ENCODE measurements at regions not wholly inside any gene's neighbourhood (a gene's known extent, or its start where the extent isn't known, plus 50 kb on each side); places are given as distances from the start of the nearest gene placed in this dataset.
"Not testable (repeated sequence)": the region's sequence is repeated elsewhere in the genome, so short reads cannot be mapped to it uniquely, and the experiment has no call there.

DNA sequence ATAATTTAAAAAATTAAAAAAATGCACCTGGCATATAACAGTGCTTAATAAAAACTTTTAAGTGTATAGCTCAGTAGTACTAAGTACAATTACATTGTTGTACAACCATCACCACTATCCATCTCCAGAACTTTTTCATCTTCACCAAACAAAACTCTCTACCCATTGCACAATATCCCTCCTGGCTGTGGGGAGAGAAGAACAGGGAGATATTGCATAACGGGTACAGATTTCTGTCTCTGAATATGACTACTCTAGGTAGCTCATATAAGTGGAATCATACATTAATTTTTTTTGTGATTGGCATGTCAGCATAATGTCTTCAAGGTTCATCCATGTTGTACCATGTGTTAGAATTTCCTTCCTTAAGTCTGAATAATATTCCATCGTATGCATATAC, 91.0 kb upstream of the PLAAT1 start:
- Histone ChIP-seq H3K36me3 (no peaks in the 10 kb centered on the region), H3K27me3 (ENCODE audit: insufficient read depth, low read depth, severe bottlenecking) (no peaks in the 10 kb centered on the region), H3K9me3 (ENCODE audit: severe bottlenecking) (no peaks in the 10 kb centered on the region), H3K4me3 (ENCODE audit: low read depth, low read length) (no peak overlapping the region), H3K27ac (no peak overlapping the region)
- no peak for DNase-seq
- TF ChIP-seq, protein P1, sequence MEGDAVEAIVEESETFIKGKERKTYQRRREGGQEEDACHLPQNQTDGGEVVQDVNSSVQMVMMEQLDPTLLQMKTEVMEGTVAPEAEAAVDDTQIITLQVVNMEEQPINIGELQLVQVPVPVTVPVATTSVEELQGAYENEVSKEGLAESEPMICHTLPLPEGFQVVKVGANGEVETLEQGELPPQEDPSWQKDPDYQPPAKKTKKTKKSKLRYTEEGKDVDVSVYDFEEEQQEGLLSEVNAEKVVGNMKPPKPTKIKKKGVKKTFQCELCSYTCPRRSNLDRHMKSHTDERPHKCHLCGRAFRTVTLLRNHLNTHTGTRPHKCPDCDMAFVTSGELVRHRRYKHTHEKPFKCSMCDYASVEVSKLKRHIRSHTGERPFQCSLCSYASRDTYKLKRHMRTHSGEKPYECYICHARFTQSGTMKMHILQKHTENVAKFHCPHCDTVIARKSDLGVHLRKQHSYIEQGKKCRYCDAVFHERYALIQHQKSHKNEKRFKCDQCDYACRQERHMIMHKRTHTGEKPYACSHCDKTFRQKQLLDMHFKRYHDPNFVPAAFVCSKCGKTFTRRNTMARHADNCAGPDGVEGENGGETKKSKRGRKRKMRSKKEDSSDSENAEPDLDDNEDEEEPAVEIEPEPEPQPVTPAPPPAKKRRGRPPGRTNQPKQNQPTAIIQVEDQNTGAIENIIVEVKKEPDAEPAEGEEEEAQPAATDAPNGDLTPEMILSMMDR (IDR thresholded peaks at IDR 0.05; ENCODE audit: low read depth, low read length), result no peak

DNA sequence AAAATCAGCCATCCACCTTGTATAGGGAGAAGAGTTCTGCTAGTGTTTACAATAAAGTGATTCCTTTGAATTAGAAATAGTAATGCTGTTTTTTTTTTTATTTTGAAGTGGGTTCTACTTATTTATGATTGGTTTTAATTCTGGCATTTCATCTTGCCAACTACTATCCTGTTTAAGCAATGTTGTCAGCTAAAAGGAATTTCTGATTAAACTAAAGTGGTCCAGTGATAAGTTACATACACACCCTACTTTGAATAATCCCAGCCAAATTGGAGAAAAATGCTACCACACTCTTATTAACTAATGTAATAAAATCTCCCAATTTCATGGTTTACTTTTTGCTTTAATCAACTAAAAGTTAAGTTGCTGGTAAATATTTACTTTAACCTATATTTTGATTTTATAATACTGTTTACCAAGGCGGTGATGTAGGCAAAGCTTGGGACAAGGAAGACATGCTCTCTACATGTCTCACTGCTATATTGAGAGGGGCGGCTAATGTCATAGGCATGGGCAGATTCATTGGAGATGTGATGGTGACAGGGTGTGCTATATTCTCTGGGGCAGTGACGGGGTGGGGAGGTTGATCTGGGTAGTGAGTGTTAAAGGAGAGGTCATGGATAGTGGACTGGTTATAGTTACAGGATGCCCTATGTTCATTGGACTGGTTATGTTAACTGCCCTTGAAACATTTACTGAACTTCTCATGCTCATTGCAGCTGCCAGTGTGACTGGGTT, 85.8 kb upstream of the PLAAT1 start:
- H3K4me3 ChIP-seq (ENCODE audit: low read depth, low read length); H3K9me3 ChIP-seq (ENCODE audit: severe bottlenecking); H3K36me3 ChIP-seq; H3K27me3 ChIP-seq (ENCODE audit: insufficient read depth, low read depth, severe bottlenecking); H3K27ac ChIP-seq; DNase-seq: not testable (repeated sequence)

DNA sequence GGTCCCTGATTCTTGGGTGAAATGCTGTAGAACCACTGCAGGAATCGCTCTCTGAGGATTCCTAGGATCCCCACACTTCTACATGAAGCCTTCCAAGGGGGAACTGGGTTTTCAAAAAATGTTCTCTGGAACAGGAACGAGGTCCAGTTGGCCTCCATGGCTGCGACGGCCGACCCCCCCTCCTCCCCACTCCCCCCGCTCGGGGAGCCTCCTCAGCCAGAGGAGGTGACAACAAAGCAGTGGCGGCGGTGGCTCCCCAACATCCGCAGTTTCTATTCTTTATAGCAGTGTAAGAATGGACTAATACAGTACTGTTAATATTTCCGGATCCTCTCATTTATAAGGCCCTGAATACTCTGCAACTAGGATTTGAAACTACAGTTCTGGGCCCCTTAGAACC, 84.0 kb upstream of the PLAAT1 start:
- H3K36me3 ChIP-seq, result no peaks in the 10 kb centered on the region
- no peak for DNase-seq
- TF ChIP-seq, protein P1 (IDR thresholded peaks at IDR 0.05; ENCODE audit: low read depth, low read length), result no peak
- no peak overlapping the region for H3K4me3 ChIP-seq (ENCODE audit: low read depth, low read length)
- H3K27ac ChIP-seq, result no peak overlapping the region
- H3K27me3 ChIP-seq (ENCODE audit: insufficient read depth, low read depth, severe bottlenecking), result no peaks in the 10 kb centered on the region
- no peaks in the 10 kb centered on the region for H3K9me3 ChIP-seq (ENCODE audit: severe bottlenecking)

DNA sequence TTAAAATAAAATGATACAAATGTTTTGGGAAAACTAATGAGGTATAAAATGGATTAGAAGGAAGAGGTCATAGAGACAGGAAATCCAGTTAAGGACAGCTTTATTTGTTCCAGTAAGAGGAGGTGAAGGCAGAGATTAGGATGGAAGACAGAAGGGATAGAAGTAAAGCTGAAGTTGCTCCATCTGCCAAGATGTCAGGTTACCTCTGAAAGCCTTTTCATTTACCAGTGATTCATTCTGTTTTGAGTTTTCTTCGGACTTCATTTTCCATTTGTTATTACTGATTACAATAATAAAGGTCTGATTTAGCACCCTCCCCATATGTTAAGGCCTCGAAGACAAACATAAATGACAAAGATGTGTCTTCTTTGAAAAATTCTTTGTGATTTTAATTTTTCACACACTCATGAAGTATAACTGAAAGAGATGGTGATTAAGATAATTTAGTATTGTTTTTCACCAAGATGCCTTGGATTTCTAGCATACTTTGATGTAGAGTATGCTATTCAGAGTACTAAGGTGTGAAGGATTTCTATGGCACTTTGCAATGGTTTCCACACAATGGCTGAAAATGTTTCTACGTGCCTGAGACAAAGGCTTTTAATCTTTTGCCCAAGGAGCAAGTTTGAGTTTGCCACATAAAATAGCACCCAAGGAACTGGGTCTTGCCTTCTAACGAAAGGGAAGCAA, 75.4 kb upstream of the PLAAT1 start:
- no peak for DNase-seq
- TF ChIP-seq, protein P1 (IDR thresholded peaks at IDR 0.05; ENCODE audit: low read depth, low read length), result no peak
- Histone ChIP-seq H3K9me3 (ENCODE audit: severe bottlenecking) (no peaks in the 10 kb centered on the region), H3K27ac (no peak overlapping the region), H3K27me3 (ENCODE audit: insufficient read depth, low read depth, severe bottlenecking) (no peaks in the 10 kb centered on the region), H3K4me3 (ENCODE audit: low read depth, low read length) (no peak overlapping the region), H3K36me3 (no peaks in the 10 kb centered on the region)

DNA sequence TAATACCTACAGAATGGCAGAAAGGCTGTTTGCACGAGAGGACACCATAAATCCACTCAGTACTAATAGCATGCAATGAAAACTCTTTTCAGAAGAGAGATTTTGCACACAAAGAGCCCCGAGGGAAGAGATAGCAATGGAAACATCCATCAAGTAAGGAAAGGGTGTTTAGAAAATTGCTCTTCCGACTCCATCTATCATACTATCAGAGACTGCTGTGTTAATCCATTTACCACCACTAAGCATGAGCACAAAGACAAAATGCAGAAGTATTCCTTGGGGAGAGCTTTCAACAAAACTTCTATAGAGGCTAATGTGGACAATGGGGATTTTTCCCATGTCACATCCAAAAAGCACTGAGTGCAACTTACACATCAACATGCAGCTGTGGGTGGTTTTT, 72.1 kb upstream of the PLAAT1 start:
- DNase-seq, result no peak
- no peaks in the 10 kb centered on the region for H3K9me3 ChIP-seq (ENCODE audit: severe bottlenecking)
- no peaks in the 10 kb centered on the region for H3K36me3 ChIP-seq
- H3K27ac ChIP-seq, result no peak overlapping the region
- TF ChIP-seq, protein P1 (IDR thresholded peaks at IDR 0.05; ENCODE audit: low read depth, low read length), result no peak
- H3K4me3 ChIP-seq (ENCODE audit: low read depth, low read length), result no peak overlapping the region
- H3K27me3 ChIP-seq (ENCODE audit: insufficient read depth, low read depth, severe bottlenecking), result no peaks in the 10 kb centered on the region

DNA sequence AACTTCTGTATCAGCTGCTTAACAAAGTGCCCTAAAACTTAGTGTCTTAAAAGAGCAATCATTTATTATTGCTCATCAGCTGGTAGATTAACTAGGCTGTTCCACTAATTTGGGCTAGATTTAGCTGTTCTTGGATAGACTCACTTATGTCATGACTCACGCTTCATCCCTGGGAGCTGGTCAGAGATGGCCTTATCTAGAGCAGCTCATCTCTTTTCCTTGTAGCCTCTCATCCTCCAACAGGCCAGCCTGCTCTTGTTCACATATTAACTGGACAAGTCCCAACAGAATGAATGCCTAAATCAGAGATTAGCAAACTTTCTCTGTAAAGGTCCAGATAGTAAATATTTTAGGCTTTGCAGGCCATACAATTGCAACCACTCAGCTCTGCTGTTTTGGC, 66.9 kb upstream of the PLAAT1 start:
- no peak for DNase-seq
- no peaks in the 10 kb centered on the region for H3K36me3 ChIP-seq
- H3K27ac ChIP-seq, result no peak overlapping the region
- TF ChIP-seq, protein P1 (IDR thresholded peaks at IDR 0.05; ENCODE audit: low read depth, low read length), result no peak
- no peaks in the 10 kb centered on the region for H3K9me3 ChIP-seq (ENCODE audit: severe bottlenecking)
- H3K4me3 ChIP-seq (ENCODE audit: low read depth, low read length), result no peak overlapping the region
- H3K27me3 ChIP-seq (ENCODE audit: insufficient read depth, low read depth, severe bottlenecking), result no peaks in the 10 kb centered on the region

DNA sequence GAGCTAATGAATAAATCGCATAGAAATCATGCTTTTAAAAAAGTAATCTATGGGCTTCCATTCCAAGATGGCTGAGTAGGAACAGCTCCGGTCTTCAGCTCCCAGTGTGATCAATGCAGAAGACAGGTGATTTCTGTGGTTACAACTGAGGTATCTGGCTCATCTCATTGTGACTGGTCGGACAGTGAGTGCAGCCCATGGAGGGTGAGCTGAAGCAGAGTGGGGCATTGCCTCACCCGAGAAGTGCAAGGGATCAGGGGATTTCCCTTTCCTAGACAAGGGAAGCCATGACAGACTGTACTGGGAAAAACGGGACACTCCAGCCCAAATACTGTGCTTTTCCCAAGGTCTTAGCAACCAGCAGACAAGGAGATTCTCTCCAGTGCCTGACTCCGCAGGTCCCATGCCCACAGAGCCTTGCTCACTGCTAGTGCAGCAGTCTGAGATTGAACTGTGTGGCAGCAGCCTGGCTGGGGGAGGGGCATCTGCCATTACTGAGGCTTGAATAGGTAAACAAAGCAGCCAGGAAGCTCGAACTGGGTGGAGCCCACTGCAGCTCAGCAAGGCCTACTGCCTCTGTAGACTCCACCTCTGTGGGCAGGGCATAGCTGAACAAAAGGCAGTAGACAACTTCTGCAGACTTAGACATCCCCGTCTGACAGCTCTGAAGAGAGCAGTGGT, 61.5 kb upstream of the PLAAT1 start:
- not testable (repeated sequence) for DNase-seq; H3K27me3 ChIP-seq (ENCODE audit: insufficient read depth, low read depth, severe bottlenecking)

More for the DNA sequence above, 61.5 kb upstream of the PLAAT1 start:
- H3K9me3 ChIP-seq (ENCODE audit: severe bottlenecking); H3K4me3 ChIP-seq (ENCODE audit: low read depth, low read length); H3K27ac ChIP-seq; H3K36me3 ChIP-seq: not testable (repeated sequence)
